NCI-H2196 treated with DMSO at 0.1 percent for 48 hours (cell line): ENCODE measurements at regions not wholly inside any gene's neighbourhood (a gene's known extent, or its start where the extent isn't known, plus 50 kb on each side); places are given as distances from the start of the nearest gene placed in this dataset.
A peak's percentile ranks its signal among the peaks of the same experiment; 100 is the strongest.
"Not testable (repeated sequence)": the region's sequence is repeated elsewhere in the genome, so short reads cannot be mapped to it uniquely, and the experiment has no call there.

Experiments used
- DNase-seq: peaks from one replicate; lab custom pipeline; 2025; ENCODE audit not compliant: unreplicated experiment; lab: John Stamatoyannopoulos, UW

DNA sequence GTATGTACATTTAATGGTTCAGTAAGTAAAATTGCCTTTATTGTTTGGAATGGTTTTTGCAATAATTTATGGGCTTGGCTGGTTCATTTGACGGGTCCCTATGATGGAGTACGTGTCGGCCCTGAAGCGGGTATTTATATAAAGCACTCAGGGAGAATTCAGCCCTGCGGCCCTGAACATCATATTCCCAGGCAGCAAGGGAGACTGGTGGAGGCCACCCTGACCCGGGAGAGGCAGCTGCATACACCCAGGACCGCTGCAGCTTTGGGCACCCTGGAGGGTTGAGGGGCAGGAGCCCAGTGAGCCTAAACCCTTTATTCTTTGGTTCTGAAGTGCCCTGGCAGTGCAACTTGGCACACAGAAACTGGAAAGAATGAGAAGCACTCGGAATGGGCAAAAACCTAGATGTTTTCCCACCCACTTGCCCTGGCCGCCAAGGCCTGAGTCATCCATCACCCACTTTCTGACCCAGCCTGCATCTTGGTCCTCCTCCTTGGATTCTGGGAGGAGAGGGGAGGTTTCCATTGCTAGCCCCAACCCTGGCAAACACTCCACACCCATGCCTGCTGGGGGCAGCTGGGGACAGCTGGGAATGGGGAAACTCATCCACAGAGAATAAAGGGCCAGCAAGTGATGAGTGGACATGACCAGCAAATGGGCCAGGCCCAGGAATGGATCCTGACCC, 162.2 kb upstream of the TNRC6C start:
- DNase-seq, result no peak

DNA sequence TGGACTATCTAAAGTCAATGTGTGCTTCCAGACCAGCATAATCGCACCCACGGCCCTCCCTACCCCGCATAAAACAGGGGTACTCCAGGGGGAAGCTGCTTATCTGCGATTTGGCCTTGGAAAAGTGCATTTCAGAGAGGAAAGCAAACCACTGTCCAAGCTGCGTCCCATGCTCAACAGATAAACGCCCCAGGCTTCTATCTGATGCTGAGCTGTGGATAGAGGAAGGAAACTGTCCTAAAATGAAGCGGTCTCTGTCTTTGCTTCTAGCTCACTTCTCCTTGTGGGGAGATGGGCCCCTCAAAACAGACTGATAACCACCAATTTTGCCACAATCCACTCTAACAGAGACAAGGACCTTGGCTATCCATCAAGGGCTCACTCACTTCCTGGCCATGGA, 160.5 kb upstream of the TNRC6C start:
- DNase-seq, result no peak

DNA sequence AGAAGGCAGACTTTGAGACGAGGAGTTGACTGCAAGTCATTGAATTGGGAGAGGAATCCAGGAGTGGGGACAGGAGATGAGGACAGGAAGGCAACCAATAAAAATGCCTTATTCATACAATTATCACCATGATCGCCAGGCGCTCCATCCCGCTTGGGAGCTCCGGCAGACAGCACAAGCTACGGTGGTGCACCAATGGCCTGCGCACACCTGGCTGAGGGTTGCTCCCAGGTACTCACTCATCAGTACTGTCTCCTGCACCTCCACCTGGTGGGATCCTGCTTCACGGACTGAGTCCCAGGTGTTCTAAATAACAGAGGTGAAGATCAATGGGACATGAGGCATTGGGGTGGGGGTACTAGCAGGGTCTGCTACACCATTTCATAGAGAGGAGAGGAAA, 160.0 kb upstream of the TNRC6C start:
- no peak for DNase-seq

DNA sequence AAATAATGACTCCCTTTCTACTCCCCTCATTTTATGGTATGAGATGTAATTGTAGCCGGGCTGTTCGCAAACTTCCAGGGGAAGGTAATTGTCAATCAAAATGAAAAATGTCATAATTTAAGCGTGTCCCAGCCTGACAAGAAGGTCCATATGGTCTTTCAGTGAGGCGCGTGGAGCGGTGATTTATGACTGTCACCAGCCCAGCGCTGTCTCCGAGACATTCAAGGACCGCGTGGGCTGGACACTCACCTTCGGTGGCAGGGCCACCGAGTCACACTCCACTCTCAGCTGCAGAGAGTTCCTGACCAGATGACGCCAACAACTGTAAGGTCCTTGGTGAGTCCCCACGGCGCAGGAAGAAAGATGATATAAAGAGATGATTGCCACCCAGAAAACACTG, 157.7 kb upstream of the TNRC6C start:
- DNase-seq, result no peak

DNA sequence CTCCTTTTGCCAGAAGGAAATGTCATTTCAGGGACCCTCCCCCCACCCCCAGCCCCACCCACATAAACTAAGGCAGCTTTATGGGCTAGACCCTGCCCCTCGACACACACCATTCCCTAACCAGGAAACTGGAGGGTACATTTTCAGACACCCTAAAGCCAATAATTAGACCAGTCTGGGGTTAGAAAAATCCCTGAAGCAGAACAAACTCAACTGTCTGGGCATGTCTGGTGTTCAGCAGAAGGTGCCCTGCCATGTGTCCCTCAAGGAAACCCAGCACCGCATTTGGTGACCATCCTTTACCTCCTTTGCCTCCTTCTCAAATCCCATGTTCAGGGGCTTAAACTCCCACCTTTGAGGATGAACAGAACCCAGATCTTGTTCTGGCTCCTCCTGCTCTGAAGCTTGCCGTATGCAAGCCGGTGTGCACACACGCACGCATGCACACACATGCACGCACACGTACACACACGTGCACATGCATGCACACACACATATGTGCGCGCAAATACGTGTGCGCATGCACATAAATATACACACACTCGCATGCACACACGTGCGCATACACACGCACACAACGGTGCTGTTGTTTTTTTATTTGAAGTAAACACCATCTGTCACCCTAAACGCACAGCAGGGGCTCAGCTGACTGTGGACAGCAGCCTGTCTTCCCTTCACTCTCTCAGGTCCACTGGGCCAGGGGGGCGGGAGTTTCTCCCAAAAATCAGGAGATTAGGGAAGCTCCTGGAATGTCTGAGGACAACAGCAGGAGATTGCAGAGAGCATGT, 156.8 kb upstream of the TNRC6C start:
- no peak for DNase-seq

DNA sequence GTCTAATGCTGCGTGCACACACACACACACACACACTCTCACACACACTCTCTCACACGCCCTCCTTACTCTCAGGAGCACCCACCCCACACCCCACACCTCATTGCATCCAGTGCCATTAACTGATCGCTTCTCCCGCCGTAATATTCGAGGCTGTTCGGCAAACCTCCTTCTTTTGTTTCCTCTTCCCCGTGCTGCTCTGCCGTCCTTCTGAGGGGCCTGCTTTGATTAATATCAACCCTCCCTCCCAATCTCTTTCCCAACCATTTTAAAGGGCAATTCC, 156.2 kb upstream of the TNRC6C start:
- DNase-seq, result no peak

DNA sequence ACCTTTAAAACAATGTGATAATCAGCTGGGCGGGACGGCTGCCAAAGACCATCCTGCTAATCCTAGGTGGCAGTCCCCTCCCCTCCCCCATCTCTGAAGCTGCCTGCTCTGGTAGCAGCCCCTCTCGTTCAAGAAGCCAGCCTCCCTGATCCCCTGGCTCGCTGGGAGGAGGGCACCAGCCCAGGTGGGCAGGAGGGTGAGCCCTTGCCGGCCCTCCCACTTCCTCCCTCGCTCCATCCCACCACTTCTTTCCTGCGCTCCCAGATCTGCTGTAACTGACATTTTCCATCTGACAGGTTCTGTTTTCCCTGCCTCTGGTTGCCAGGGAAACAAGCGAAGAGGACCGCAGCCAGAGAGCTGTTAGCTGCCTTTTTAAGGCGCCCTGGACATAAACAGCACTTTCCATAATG, 155.7 kb upstream of the TNRC6C start:
- no peak for DNase-seq

DNA sequence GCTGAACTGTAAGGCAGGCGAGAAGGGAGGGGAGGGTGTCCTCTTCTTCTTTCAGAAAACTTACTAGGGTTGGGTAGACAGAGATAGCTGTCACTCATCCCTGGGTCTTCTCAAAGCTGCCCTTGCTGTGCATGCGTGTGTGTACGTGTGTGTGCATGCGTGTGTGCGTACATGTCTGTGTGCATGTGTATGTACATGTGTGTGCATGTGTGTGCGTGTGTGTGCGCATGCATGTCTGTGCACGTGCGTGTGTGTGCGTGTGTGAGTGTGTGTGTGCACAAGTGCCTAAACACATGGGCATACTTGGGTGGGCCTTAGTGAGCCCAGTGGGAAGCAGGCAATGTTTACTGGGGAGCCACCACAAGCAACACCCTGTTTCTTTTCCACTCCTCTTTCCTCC, 154.8 kb upstream of the TNRC6C start:
- DNase-seq, result no peak

DNA sequence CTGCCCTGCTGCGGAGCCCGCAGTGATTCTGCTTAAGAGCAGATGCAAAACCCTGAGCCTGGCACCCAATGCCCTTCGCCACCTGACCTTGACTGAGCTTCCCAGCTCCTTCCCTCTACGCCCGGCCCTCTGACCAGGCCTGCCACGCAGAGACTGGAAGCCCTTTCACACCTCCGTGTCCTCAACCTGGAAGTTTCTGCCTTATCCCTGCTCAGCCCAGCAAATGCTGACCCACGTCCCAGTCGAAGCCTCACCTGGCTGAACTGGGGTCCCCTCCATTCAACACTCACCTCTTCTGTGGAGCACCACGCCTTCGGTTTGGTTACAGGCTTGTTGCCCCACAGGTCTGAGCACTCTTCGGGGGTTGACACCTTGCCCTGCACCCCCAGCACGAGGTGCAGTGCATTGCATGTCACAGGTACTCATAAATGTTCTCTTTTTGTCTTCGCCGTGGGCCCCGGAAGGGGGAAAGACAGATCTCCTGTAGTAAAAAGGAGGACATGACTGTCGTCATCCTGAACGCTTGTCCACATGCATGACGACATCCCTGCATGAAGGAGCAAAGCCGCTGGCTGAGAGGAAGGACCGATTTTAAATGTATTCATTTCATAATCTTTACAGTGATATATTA, 153.6 kb upstream of the TNRC6C start:
- no peak for DNase-seq

DNA sequence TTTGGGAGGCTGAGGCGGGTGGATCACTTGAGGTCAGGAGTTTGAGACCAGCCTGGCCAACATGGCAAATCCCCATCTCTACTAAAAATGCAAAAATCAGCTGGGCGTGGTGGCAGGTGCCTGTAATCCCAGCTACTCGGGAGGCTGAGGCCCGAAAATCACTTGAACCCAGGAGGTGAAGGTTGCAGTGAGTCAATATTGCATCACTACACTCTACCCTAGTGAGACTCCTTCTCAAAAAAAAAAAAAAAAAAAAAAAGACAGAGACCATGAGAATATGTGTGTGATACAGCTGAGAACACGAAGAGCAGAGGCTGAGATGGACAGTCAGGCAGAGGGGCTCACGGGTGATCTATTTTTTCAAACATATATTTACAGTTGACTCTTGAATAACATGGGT, 152.5 kb upstream of the TNRC6C start:
- not testable (repeated sequence) for DNase-seq

DNA sequence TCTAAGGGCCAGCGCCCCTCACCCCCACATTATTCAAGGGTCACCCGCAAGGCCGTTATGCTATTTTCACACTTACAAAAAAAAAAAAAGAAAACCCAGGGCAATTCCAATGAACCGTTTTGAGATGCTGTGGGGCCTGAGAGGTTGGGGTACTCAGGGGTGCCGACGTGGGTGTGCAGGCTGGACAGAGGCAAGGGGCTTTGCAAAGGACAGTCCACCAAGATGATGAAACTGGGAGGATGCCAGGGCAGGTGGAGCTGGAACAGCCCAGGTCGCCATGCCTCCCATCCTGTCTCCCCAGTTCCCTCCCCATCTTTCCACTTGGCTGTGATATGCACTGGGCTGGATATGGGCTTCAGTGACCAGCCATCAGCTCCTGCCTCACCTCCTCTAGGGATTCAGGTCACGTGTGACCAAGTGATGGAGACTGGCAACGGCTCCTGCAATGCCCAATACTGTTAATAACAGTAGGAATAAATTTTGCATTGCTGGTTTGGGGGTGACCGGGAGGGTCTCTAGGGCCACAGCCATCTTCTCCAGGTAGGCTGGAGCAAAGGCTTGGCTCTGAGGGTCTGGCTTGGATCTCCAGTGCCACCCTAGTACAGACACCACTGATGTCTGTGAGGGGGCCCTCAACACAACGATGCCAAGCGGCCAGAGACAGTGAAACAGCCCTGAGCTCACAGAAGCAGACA, 151.3 kb upstream of the TNRC6C start:
- DNase-seq, result no peak

DNA sequence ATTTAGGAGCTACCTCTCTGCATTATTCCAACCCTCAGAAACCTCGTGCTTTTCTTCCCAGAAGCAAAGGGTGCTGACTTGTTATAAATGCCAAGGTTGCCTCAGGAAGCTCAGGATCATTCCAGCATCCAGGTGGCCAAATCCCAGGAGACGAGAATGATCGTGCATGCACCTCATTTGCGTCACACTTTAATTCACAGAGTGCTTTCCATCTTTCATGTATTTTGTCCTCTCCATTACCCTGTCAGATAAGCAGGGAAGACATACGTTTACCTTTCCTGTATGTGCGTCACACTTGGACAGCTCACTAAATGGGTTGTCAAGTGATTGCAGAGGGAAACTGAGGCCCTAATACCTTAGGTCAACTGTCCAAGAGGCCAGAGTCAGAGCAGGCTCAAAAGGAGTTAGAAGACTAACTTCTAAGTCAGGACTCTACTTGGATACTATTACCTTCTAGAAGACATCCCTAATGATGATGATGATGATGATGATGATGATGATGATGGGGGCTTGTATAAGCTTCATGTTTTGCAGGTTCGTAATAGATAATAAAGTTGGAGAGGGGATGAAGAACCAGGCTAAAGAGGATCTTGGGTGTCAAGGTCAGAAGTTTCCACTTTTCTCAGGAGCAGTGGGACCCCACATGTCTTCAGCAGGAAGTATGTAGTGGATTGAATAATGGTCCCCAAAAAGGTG, 150.6 kb upstream of the TNRC6C start:
- DNase-seq, result no peak

DNA sequence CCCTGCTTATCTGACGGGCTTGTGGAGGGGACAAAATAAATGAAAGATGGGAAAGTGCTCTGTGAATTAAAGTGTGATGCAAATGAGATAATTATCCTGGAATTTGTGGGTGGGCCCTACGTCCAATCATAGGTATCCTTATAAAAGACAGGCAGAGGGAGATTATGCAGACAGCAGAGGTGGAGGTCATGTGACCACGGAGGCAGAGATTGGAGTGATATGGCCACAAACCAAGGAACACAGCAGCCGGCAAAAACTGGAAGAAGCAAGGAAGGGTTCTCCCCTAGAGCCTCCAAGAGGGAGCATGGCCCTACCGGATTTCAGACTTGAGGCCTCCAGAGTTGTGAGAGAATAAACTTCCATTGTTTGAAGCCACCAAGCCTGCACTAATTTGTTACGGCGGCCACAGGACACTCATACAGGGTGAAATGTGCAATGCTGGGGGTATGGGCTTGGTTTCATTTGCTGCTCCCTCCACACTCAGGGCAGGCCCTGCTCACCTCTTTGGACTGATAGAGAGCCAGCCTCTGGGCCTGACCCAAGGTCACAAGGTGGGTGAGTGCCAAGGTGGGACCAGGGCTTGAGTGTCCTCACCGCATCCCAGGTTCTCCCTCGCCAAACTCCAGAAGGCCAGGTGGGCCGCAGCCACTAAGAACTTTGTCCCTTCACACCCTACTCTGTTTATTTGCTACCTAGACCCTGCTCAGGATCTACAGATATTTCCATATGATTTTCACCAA, 149.6 kb upstream of the TNRC6C start:
- no peak for DNase-seq

DNA sequence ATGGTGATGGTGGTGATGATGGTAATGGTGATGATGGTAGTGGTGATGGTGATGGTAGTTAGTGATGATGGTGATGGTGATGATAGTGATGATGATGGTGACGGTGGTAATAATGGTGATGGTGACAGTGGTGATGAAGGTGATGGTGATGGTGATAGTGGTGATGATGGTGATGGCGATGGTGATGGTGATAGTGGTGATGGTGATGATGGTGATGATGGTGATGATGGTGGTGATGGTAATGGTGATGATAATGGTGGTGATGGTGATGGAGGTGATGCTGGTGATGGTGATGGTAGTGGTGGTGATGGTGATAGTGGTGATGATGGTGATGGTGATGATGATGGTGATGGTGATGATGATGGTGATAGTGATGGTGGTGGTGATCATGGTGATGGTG, 148.7 kb upstream of the TNRC6C start:
- no peak for DNase-seq

DNA sequence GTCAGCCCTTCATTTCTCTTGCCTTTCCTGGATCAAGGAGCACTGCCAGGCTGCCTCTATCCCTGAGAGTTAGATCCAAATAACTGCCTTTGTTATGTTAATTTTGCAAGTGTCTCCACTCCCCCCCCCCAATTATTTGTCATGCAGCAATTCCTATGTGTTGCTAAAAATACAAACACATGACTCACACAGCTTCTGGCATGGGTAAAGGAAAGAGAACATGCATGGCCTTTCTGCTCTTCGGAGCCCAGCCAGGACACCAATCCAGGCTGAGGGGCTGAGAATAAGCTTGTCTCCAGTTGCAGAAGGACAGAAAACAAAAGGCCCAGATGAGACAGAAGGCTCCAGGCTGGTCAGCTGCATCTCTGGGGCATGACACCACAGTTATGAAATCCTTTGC, 148.0 kb upstream of the TNRC6C start:
- DNase-seq, result peak; percentile 29

DNA sequence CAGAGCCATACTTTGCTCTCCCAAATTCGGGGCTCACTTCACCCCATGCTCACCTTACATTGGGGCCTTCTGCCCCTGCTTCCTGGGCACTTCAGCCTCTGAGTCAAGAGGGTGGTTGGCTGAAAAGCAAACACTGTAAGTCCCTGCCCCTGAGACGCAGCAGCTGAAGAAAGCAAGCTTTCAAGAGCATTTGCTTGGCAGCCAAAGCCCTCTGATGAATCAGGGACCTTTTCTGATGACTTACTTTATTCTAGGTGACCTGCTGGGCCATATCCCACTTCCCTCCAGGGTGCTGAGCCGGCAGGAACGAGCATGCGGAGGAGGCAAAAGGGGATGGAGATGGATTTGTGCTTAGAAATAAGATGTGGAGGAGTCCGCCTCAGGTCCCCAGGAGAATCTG, 147.0 kb upstream of the TNRC6C start:
- DNase-seq, result peak; percentile 27

DNA sequence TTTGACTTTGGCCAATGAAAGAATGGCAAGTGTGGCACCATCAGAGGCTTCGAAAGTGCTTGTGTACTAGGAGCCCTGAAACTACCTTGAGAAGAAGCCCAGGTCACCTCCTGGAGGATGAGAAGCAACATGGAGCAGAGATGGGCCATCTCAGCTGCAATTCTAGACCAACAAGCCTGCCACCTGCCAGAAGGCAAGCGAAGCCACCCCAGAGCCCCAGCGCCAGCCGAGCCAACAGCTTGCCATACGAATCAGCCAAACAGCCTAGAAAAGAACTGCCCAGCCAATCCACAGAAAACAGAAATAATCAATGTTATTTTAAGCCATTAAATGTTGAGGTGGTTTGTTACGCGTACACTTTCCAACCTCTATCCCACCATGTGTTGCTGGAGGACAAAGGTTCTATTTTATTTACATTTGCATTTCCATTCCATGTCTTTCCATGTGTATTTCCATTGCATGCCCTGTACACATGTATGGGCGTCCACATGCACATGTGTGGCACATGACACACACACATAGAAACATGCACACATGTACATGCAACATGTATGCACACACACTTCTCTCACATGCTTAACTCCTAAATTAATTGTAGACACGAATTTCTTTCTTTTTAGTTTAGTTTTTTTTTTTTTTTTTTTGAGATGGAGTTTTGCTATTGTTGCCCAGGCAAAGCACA, 144.3 kb upstream of the TNRC6C start:
- no peak for DNase-seq

DNA sequence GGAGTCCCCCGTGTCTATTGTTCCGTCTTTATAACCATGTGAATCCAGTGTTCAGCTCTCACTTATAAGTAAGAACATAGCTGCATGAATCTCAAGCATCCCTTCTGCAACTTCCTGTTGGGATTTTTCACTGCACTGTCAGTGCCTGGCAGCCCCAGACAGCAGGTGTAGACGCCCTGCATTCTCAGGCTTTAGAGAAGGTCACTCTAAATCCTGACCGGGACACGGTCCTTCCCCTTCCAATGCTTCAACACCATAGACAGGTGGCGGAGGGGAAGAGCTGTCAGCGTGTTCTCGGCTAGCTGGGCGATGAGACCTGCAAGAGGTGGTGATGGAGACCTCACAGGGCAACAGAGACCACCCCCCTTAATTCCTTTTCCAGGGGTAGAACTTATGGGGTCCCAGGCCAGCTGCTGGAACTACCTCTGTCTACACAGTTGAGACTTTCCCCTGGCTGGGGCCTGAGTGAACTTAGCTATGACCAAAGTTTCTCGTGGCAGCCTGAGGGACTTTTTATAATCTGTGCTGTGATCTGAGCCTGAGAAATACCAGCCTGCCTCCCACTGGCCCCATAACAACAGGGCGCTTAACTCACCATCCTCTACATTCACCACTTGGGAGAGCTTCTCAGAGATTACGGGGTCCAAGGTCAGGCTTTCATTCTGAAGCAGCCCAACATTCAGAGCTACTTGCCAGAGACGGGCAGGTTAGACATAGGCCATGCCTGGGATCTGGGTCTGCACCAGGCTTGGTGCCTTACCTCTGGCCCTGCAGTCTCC, 143.2 kb upstream of the TNRC6C start:
- DNase-seq, result no peak

DNA sequence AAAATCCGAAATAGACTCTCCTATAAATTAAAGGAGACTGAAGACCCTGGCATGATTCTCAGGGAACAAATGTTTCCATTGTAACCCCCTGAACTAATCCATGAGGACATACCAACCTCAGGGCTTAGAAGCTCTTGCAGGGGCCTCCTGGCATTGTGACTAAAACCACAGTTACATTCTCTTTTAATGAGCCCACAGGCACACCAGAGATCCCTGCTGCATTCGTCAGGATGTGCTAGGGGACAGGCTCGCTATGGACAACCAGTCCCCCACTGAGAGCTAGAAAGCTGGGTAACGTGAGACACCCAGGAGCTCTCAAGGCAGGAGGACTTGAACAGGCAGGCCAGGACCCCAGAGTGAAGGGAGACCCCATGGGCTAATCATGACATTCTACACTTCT, 140.6 kb upstream of the TNRC6C start:
- no peak for DNase-seq
